ENCODE measurements at regions not wholly inside any gene's neighbourhood (a gene's known extent, or its start where the extent isn't known, plus 50 kb on each side); places are given as distances from the start of the nearest gene placed in this dataset.

DNA sequence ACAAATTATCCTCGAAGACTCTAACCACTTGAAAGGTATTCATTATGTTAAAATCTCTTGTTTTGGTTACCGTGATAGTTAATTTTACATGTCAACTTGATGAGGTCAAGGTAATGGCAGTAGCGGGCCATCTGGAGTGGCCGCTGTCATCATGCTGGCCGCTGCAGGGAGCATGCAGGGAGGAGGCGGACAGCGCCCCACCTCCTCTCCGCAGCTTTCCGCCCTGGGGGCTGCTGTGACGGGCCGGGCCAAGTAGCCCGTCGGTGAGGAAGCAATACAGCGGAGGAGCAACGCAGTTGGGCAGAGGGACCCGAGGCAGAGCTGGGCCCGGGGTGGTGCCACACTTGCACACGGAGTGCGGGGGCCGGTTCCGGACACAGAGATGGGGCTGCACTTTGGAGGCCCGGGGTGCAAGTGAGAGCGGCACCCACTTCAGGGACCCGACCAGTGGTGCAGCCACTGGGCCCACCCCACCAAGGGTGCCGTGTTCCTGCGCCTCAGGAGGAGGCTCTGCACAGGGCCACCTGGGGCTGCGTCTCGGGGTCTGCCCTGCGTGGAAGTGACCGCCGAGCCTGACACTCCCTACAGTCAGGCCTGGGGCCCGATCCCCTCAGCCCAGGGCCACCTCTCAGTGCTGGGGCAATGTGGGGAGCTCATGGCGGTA lies 452.4 kb downstream of the LRATD1 start:
- no peak for FAIRE-seq
- no peak overlapping the region for H3K27ac Mint-ChIP-seq (ENCODE audit: unreplicated experiment)

DNA sequence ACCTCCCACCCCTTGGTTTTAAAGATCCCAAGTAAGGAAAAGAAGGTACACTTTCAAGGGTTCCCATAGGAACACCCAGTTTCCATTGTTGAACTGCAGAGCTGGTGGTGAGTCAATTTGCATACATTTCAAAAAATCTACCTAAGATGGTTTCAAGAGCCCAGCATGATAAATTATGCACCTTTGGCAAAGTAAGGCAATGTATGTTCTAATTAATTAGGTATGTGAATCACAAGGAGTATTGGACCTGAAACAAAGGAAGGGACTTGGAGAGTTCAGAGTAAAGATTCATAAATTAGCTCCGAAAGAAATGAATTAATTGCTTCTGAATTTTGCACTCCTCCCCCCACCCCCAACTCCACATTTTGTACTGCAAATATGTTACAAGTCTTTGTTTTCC lies 459.7 kb downstream of the LRATD1 start:
- H3K36me3 Mint-ChIP-seq (ENCODE audit: low read depth, unreplicated experiment) = no peaks in the 10 kb centered on the region
- H4K20me1 ChIP-seq (ENCODE audit: insufficient read depth, low read length) = no peaks in the 10 kb centered on the region
- H3K4me1 Mint-ChIP-seq (ENCODE audit: low read depth, unreplicated experiment) = peaks cover 19% of the 10 kb centered on the region
- no peaks in the 10 kb centered on the region for H3K79me2 ChIP-seq (ENCODE audit: insufficient read depth, low read length)
- H3K9me3 ChIP-seq (ENCODE audit: insufficient read depth, low read depth, low read length) = no peaks in the 10 kb centered on the region
- H3K4me3 ChIP-seq (ENCODE audit: insufficient read depth, low read depth, low read length) = no peak overlapping the region
- no peak overlapping the region for H3K4me3 Mint-ChIP-seq (ENCODE audit: unreplicated experiment)
- no peaks in the 10 kb centered on the region for H3K27me3 Mint-ChIP-seq (ENCODE audit: low read depth, unreplicated experiment)
- no peak overlapping the region for H3K27ac ChIP-seq (ENCODE audit: low read depth, low read length)
- DNase-seq (ENCODE audit: low read depth) = peak; percentile 58
- FAIRE-seq = no peak
- H3K27ac Mint-ChIP-seq (ENCODE audit: unreplicated experiment) = no peak overlapping the region
- no peak overlapping the region for H2AFZ ChIP-seq (ENCODE audit: low read depth, low read length)
- peaks cover 1% of the 10 kb centered on the region for H3K9me3 Mint-ChIP-seq (ENCODE audit: unreplicated experiment)
- TF ChIP-seq EZH2 (IDR thresholded peaks at IDR 0.05; ENCODE audit: insufficient read depth, low read length) = no peak
- TF ChIP-seq CTCF (IDR thresholded peaks at IDR 0.05; ENCODE audit: insufficient read depth, low read depth, low read length) = no peak
- H3K4me2 ChIP-seq (ENCODE audit: low read length) = peak overlapping the region; percentile 71
- H3K27me3 ChIP-seq (ENCODE audit: insufficient read depth, low read length) = no peaks in the 10 kb centered on the region
- no peak overlapping the region for H3K9ac ChIP-seq (ENCODE audit: low read length)
- H3K36me3 ChIP-seq (ENCODE audit: insufficient read depth, low read length) = no peaks in the 10 kb centered on the region
- no peaks in the 10 kb centered on the region for H3K4me1 ChIP-seq (ENCODE audit: insufficient read depth, low read length)

More for the DNA sequence above, 452.4 kb downstream of the LRATD1 start:
- Histone ChIP-seq H3K4me3 (ENCODE audit: insufficient read depth, low read depth, low read length) (no peak overlapping the region), H3K9me3 (ENCODE audit: insufficient read depth, low read depth, low read length) (no peaks in the 10 kb centered on the region), H3K9ac (ENCODE audit: low read length) (no peak overlapping the region), H3K4me2 (ENCODE audit: low read length) (no peak overlapping the region), H3K36me3 (ENCODE audit: insufficient read depth, low read length) (no peaks in the 10 kb centered on the region), H2AFZ (ENCODE audit: low read depth, low read length) (no peak overlapping the region), H3K27ac (ENCODE audit: low read depth, low read length) (no peak overlapping the region), H3K27me3 (ENCODE audit: insufficient read depth, low read length) (no peaks in the 10 kb centered on the region), H3K4me1 (ENCODE audit: insufficient read depth, low read length) (no peaks in the 10 kb centered on the region), H3K79me2 (ENCODE audit: insufficient read depth, low read length) (no peaks in the 10 kb centered on the region), H4K20me1 (ENCODE audit: insufficient read depth, low read length) (no peaks in the 10 kb centered on the region)
- DNase-seq (ENCODE audit: low read depth) = no peak
- TF ChIP-seq EZH2 (IDR thresholded peaks at IDR 0.05; ENCODE audit: insufficient read depth, low read length) (no peak), CTCF (IDR thresholded peaks at IDR 0.05; ENCODE audit: insufficient read depth, low read depth, low read length) (no peak)
- no peaks in the 10 kb centered on the region for H3K36me3 Mint-ChIP-seq (ENCODE audit: low read depth, unreplicated experiment)
- no peak overlapping the region for H3K4me3 Mint-ChIP-seq (ENCODE audit: unreplicated experiment)
- H3K9me3 Mint-ChIP-seq (ENCODE audit: unreplicated experiment) = peaks cover 2% of the 10 kb centered on the region
- no peaks in the 10 kb centered on the region for H3K4me1 Mint-ChIP-seq (ENCODE audit: low read depth, unreplicated experiment)
- no peaks in the 10 kb centered on the region for H3K27me3 Mint-ChIP-seq (ENCODE audit: low read depth, unreplicated experiment)

DNA sequence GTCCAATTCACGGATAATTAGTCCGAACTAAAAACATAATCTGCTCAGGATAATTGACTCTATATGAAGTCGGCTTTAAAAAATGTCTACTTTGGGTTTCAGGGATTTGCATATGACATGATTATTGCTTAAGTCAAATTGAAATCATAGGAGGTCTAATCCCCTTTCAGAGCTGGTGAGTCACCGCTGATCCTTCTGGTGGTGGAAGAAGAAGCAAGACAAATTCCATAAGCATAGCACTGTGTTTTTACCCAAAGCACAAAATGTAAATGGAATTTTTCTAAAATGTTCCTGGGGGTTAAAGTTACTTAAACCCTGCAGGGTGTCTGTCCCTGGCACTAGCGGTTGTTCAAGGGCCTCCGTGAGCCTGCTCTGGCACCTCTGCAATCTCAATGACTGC lies 460.2 kb downstream of the LRATD1 start:
- Histone ChIP-seq H3K9me3 (ENCODE audit: insufficient read depth, low read depth, low read length) (no peaks in the 10 kb centered on the region), H3K9ac (ENCODE audit: low read length) (no peak overlapping the region), H3K79me2 (ENCODE audit: insufficient read depth, low read length) (no peaks in the 10 kb centered on the region), H3K4me3 (ENCODE audit: insufficient read depth, low read depth, low read length) (peak overlapping the region; percentile 29), H3K36me3 (ENCODE audit: insufficient read depth, low read length) (no peaks in the 10 kb centered on the region), H3K4me1 (ENCODE audit: insufficient read depth, low read length) (no peaks in the 10 kb centered on the region), H3K27me3 (ENCODE audit: insufficient read depth, low read length) (no peaks in the 10 kb centered on the region), H4K20me1 (ENCODE audit: insufficient read depth, low read length) (no peaks in the 10 kb centered on the region), H2AFZ (ENCODE audit: low read depth, low read length) (peak overlapping the region; percentile 10), H3K27ac (ENCODE audit: low read depth, low read length) (no peak overlapping the region), H3K4me2 (ENCODE audit: low read length) (peak overlapping the region; percentile 71)
- H3K4me1 Mint-ChIP-seq (ENCODE audit: low read depth, unreplicated experiment) = peaks cover 19% of the 10 kb centered on the region
- no peaks in the 10 kb centered on the region for H3K36me3 Mint-ChIP-seq (ENCODE audit: low read depth, unreplicated experiment)
- H3K27me3 Mint-ChIP-seq (ENCODE audit: low read depth, unreplicated experiment) = no peaks in the 10 kb centered on the region
- DNase-seq (ENCODE audit: low read depth) (peak; percentile 68), FAIRE-seq (no peak)
- TF ChIP-seq EZH2 (IDR thresholded peaks at IDR 0.05; ENCODE audit: insufficient read depth, low read length) (no peak), CTCF (IDR thresholded peaks at IDR 0.05; ENCODE audit: insufficient read depth, low read depth, low read length) (no peak)
- no peak overlapping the region for H3K27ac Mint-ChIP-seq (ENCODE audit: unreplicated experiment)
- H3K9me3 Mint-ChIP-seq (ENCODE audit: unreplicated experiment) = peaks cover 1% of the 10 kb centered on the region
- no peak overlapping the region for H3K4me3 Mint-ChIP-seq (ENCODE audit: unreplicated experiment)
